ENCODE measurements at regions not wholly inside any gene's neighbourhood (a gene's known extent, or its start where the extent isn't known, plus 50 kb on each side); places are given as distances from the start of the nearest gene placed in this dataset.
"Not testable (repeated sequence)": the region's sequence is repeated elsewhere in the genome, so short reads cannot be mapped to it uniquely, and the experiment has no call there.

- DNase-seq, result peak; percentile 44
Measured at GRCh38 chr14:45972416-45972815, 679.2 kb downstream of the RPL10L start.

- DNase-seq, result no peak
Measured at GRCh38 chr14:45970621-45971020, 681.0 kb downstream of the RPL10L start.

GRCh38 chr14:45968037-45968436 lies 683.5 kb downstream of the RPL10L start:
- no peak for DNase-seq

GRCh38 chr14:45949479-45949878 lies 696.5 kb upstream of the MIS18BP1 start:
- DNase-seq, result no peak

- no peak for DNase-seq
Measured at GRCh38 chr14:45947830-45948229, 694.8 kb upstream of the MIS18BP1 start.

GRCh38 chr14:45946251-45946650 lies 693.2 kb upstream of the MIS18BP1 start:
- DNase-seq, result no peak

GRCh38 chr14:45940318-45940717 lies 687.3 kb upstream of the MIS18BP1 start:
- no peak for DNase-seq

- no peak for DNase-seq
Measured at GRCh38 chr14:45939572-45939971, 686.6 kb upstream of the MIS18BP1 start.

- DNase-seq, result not testable (repeated sequence)
Measured at GRCh38 chr14:45919995-45920394, 667.0 kb upstream of the MIS18BP1 start.

- DNase-seq, result no peak
Measured at GRCh38 chr14:45916340-45916953, 663.4 kb upstream of the MIS18BP1 start.

- DNase-seq, result no peak
Measured at GRCh38 chr14:45907782-45908181, 654.8 kb upstream of the MIS18BP1 start.

- no peak for DNase-seq
Measured at GRCh38 chr14:45906257-45906656, 653.3 kb upstream of the MIS18BP1 start.

- no peak for DNase-seq
Measured at GRCh38 chr14:45905672-45906071, 652.7 kb upstream of the MIS18BP1 start.

GRCh38 chr14:45904314-45904713 lies 651.3 kb upstream of the MIS18BP1 start:
- no peak for DNase-seq

GRCh38 chr14:45902241-45902640 lies 649.2 kb upstream of the MIS18BP1 start:
- DNase-seq, result no peak

- no peak for DNase-seq
Measured at GRCh38 chr14:45897439-45897838, 644.4 kb upstream of the MIS18BP1 start.

- DNase-seq, result no peak
Measured at GRCh38 chr14:45893127-45893526, 640.1 kb upstream of the MIS18BP1 start.

- DNase-seq, result peak; percentile 40
Measured at GRCh38 chr14:45891417-45892080, 638.5 kb upstream of the MIS18BP1 start.

GRCh38 chr14:45888766-45889285 lies 635.8 kb upstream of the MIS18BP1 start:
- DNase-seq, result not testable (repeated sequence)

GRCh38 chr14:45877981-45878380 lies 625.0 kb upstream of the MIS18BP1 start:
- DNase-seq, result no peak

- no peak for DNase-seq
Measured at GRCh38 chr14:45868863-45869262, 615.9 kb upstream of the MIS18BP1 start.

GRCh38 chr14:45868377-45868776 lies 615.4 kb upstream of the MIS18BP1 start:
- no peak for DNase-seq

- DNase-seq, result no peak
Measured at GRCh38 chr14:45867046-45867894, 614.3 kb upstream of the MIS18BP1 start.

- peak; percentile 16 for DNase-seq
Measured at GRCh38 chr14:45838597-45838996, 585.6 kb upstream of the MIS18BP1 start.
